OCI-LY3 (cell line): ENCODE measurements at regions not wholly inside any gene's neighbourhood (a gene's known extent, or its start where the extent isn't known, plus 50 kb on each side); places are given as distances from the start of the nearest gene placed in this dataset.

ENCODE experiments used
- H2AFZ ChIP-seq: fragments of 200-600, 300-600 bp; shearing (Covaris generic); 2 replicates; pipeline ENCODE4 v1.6.0; 2014; ENCODE audit warnings: antibody characterized with exemption, low read depth, low read length
- H3K27ac ChIP-seq: fragments of 200-600, 300-600 bp; sonication (generic); 2 replicates; pipeline ENCODE4 v1.5.1; 2014; ENCODE audit warnings: mild to moderate bottlenecking, low read length, moderate library complexity, mixed read lengths
- H3K27me3 ChIP-seq: fragments of 200-600, 300-600 bp; sonication (generic); 2 replicates; pipeline ENCODE4 v1.6.1; 2014; ENCODE audit warnings: low read depth, low read length, mixed read lengths
- H3K36me3 ChIP-seq: fragments of 200-600, 300-600 bp; sonication (generic); replicated peaks from 2 replicates; pipeline ENCODE3; 2014; ENCODE audit warnings: low read depth, low read length, mixed read lengths
- H3K4me1 ChIP-seq: fragments of 300-600, 200-600 bp; sonication (generic); 2 replicates; pipeline ENCODE4 v1.6.1; 2014; ENCODE audit warnings: low read length, mixed read lengths
- H3K4me2 ChIP-seq: fragments of 200-600, 300-600 bp; sonication (generic); 2 replicates; pipeline ENCODE4 v1.6.1; 2014; ENCODE audit warnings: low read length, mixed read lengths
- H3K4me3 ChIP-seq: fragments of 300-600, 200-600 bp; sonication (generic); 2 replicates; pipeline ENCODE4 v1.5.1; 2014; ENCODE audit warnings: antibody characterized with exemption, mild to moderate bottlenecking, low read length, moderate library complexity
- H3K79me2 ChIP-seq: fragments of 300-600, 200-600 bp; shearing (Covaris generic); 2 replicates; pipeline ENCODE4 v1.6.1; 2014; ENCODE audit warnings: mild to moderate bottlenecking, low read length, mixed read lengths
- H3K9ac ChIP-seq: fragments of 300-600, 200-600 bp; shearing (Covaris generic); 2 replicates; pipeline ENCODE4 v1.6.0; 2014; ENCODE audit warnings: mild to moderate bottlenecking, low read length, moderate library complexity
- H3K9me3 ChIP-seq: fragments of 200-600, 300-600 bp; shearing (Covaris generic); 2 replicates; pipeline ENCODE4 v1.6.1; 2014; ENCODE audit warnings: low read length, mixed read lengths; ENCODE audit not compliant: insufficient read depth
- H4K20me1 ChIP-seq: fragments of 200-600, 300-600 bp; sonication (generic); 2 replicates; pipeline ENCODE4 v1.6.1; 2016; ENCODE audit warnings: low read length, mixed read lengths; ENCODE audit not compliant: insufficient read depth
- EZH2phosphoT487 ChIP-seq: fragments of 200-600 bp; shearing (Covaris generic); IDR thresholded peaks from 2 replicates; pipeline ENCODE4 v1.6.1; 2018; ENCODE audit warnings: antibody characterized with exemption, mixed run types, low read depth
- TF ChIP-seq, protein P1 (sequence below): fragments of 200-600, 300-600 bp; sonication (generic); IDR thresholded peaks from 2 replicates; pipeline ENCODE4 v1.5.1; 2014; ENCODE audit warnings: antibody characterized with exemption, low read length, low read depth

DNA sequence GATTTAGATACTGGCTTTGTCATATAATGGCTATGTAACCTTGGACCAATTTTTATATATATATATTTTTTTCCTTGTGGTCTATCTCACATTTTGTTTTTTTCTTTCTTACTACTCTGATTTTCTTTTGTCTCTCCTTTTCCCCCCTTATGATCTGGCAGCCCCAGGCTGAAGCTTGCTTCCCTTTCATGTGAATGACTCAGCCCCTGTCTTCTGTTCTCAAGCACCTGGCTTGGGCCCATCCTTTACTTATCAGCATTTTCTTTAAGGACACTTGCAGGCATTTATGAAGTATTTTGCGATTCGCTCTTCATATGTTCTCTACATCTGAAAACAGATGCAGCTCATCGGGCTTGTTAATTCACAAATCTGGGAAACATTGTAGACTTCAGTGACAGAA lies 163.6 kb downstream of the SPRY2 start:
- H3K36me3 ChIP-seq: no peaks in the 10 kb centered on the region
- no peak overlapping the region for H3K27ac ChIP-seq
- no peaks in the 10 kb centered on the region for H4K20me1 ChIP-seq
- no peaks in the 10 kb centered on the region for H3K27me3 ChIP-seq
- no peaks in the 10 kb centered on the region for H3K9me3 ChIP-seq
- H3K9ac ChIP-seq: no peak overlapping the region
- H2AFZ ChIP-seq: no peak overlapping the region
- H3K4me3 ChIP-seq: no peak overlapping the region
- TF ChIP-seq EZH2phosphoT487: no peak
- TF ChIP-seq, protein P1, sequence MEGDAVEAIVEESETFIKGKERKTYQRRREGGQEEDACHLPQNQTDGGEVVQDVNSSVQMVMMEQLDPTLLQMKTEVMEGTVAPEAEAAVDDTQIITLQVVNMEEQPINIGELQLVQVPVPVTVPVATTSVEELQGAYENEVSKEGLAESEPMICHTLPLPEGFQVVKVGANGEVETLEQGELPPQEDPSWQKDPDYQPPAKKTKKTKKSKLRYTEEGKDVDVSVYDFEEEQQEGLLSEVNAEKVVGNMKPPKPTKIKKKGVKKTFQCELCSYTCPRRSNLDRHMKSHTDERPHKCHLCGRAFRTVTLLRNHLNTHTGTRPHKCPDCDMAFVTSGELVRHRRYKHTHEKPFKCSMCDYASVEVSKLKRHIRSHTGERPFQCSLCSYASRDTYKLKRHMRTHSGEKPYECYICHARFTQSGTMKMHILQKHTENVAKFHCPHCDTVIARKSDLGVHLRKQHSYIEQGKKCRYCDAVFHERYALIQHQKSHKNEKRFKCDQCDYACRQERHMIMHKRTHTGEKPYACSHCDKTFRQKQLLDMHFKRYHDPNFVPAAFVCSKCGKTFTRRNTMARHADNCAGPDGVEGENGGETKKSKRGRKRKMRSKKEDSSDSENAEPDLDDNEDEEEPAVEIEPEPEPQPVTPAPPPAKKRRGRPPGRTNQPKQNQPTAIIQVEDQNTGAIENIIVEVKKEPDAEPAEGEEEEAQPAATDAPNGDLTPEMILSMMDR: no peak
- H3K4me2 ChIP-seq: no peak overlapping the region
- no peaks in the 10 kb centered on the region for H3K79me2 ChIP-seq
- peaks cover 10% of the 10 kb centered on the region for H3K4me1 ChIP-seq

DNA sequence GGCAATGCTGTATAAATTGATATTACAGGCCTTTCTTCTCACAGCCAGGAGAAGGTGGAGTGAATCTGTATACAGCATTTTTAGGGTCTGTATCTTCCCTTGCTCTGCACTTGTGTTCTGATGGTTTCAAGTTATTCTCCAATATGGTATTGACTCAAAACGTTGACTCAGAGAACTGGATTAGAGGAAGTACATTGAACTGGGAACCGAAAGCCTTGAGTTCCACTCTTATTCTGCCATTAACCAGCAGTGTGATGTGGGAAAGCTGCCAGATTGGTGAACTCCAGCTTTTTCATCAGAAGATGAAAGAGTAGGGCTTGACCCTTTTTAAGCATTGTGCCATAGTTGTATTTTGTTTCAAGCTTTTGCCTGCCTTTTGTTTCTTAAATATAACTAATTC lies 167.7 kb downstream of the SPRY2 start:
- Histone ChIP-seq H4K20me1 (no peaks in the 10 kb centered on the region), H3K4me3 (no peak overlapping the region), H3K36me3 (no peaks in the 10 kb centered on the region), H2AFZ (no peak overlapping the region), H3K9me3 (no peaks in the 10 kb centered on the region), H3K27me3 (no peaks in the 10 kb centered on the region), H3K9ac (no peak overlapping the region), H3K4me1 (peaks cover 23% of the 10 kb centered on the region), H3K79me2 (no peaks in the 10 kb centered on the region), H3K4me2 (peak overlapping the region; percentile 8; the same call in 1 of the 2 replicates), H3K27ac (no peak overlapping the region)
- TF ChIP-seq, protein P1: no peak
- no peak for TF ChIP-seq EZH2phosphoT487

DNA sequence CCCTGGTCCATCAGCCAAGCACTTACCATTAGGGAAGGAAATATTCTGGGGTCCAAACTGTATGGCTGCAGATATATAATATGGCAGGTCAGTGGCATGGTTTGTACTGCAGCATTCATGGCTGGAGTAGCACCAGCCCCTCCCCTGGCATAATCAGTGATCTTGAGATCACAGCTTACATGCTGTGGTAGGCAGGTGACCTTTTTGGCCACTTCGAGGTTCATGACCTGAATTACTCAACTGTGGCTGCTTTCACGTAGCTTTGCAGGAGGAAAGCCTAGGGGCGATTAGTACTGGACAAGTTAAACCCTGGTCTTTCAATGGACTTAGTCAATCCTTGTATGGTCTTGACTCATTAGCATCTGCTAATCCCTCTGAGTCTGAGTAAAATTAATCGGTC lies 169.8 kb downstream of the SPRY2 start:
- no peaks in the 10 kb centered on the region for H3K27me3 ChIP-seq
- peaks cover 26% of the 10 kb centered on the region for H3K4me1 ChIP-seq
- TF ChIP-seq EZH2phosphoT487: no peak
- TF ChIP-seq, protein P1: no peak
- no peaks in the 10 kb centered on the region for H3K36me3 ChIP-seq
- H3K79me2 ChIP-seq: no peaks in the 10 kb centered on the region
- H3K9ac ChIP-seq: no peak overlapping the region
- H3K4me2 ChIP-seq: no peak overlapping the region
- no peak overlapping the region for H3K27ac ChIP-seq
- H4K20me1 ChIP-seq: no peaks in the 10 kb centered on the region
- no peaks in the 10 kb centered on the region for H3K9me3 ChIP-seq
- H3K4me3 ChIP-seq: no peak overlapping the region
- H2AFZ ChIP-seq: no peak overlapping the region

DNA sequence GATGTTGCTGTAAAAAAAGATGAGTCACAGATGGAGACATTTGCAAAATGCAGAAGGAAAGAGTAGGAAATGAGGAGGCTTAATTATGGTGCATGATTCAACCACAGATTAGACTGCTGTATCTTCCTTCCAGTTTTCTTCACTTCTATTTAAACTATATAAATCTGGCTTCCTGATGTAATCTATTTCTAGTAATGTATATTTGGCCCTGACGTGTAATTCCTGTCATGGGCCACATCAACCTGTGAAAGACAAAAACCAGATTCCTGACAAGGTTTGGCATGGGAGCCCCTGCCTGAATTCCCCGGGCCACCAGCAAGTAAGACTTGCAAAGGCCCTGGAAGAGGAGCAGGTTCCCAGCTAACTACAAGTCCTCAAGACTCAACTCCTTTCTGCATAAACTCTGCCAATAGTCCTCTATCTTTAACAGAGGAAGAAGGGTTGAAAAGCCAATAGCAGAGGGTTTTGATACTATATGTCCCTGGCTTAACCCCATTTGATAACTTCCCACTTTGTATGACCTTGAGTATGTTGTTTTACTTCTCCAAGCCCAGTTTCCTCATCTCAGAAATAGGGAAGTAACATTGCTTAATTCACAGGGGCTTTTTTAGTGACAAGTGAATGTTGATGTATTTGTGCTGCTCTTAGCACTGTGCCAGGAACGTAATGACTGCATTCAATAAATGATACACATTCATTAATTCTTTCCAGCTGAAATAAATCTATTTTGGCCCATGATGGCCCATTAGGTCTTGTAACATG lies 172.7 kb downstream of the SPRY2 start:
- TF ChIP-seq EZH2phosphoT487: no peak
- TF ChIP-seq, protein P1: no peak
- peaks cover 26% of the 10 kb centered on the region for H3K4me1 ChIP-seq
- H3K4me3 ChIP-seq: no peak overlapping the region
- H3K4me2 ChIP-seq: peak overlapping the region; percentile 10; the same call in 1 of the 2 replicates
- H3K27ac ChIP-seq: no peak overlapping the region
- no peaks in the 10 kb centered on the region for H3K9me3 ChIP-seq
- no peaks in the 10 kb centered on the region for H3K27me3 ChIP-seq
- H4K20me1 ChIP-seq: no peaks in the 10 kb centered on the region
- H3K9ac ChIP-seq: no peak overlapping the region
- H2AFZ ChIP-seq: no peak overlapping the region
- H3K36me3 ChIP-seq: no peaks in the 10 kb centered on the region
- no peaks in the 10 kb centered on the region for H3K79me2 ChIP-seq
